ENCODE measurements at regions not wholly inside any gene's neighbourhood (a gene's known extent, or its start where the extent isn't known, plus 50 kb on each side); places are given as distances from the start of the nearest gene placed in this dataset.

DNA sequence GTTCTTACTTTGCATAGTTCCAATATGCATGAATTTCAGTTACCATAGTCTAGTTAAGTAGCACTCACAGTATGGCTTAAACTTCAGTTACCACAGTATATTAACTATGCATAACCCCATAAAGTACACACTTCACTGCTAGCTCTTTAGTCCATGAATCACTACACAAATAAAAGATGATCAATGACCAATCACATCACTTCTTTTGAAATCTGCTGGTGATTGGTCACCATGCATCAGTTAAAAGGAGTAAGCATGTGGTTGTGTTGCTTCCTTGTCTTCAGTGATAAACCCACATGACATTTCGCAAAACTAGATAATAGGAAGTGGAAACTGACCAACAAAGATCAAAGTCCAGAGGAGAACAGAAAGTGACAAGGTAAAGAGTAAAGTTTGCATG is 79.0 kb downstream of the TAF11L14 start:
- DNase-seq (ENCODE audit: low read depth): no peak
- TF ChIP-seq CTCF (conservative IDR thresholded peaks at IDR 0.05; ENCODE audit: low read depth, low read length): no peak
- no peak overlapping the region for H3K4me3 ChIP-seq (ENCODE audit: low read depth, low read length)

DNA sequence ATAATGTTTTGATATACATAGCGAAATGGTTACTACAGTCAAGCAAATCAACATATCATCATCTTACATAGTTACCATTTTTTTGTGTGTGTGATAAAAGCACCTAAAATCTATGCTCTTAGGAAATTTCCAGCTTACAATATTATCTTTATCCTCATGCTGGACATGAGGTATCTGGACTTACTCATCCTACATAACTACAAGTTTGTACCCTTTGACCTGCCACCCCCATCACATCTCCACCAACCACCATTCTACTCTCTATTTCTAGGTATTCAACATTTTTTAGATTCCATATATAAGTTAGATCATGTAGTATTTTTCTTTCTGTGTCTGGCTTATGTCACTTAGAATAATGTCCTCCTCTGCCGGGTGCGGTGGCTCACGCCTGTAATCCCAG is 79.9 kb downstream of the TAF11L14 start:
- no peak for TF ChIP-seq CTCF (conservative IDR thresholded peaks at IDR 0.05; ENCODE audit: low read depth, low read length)
- DNase-seq (ENCODE audit: low read depth): no peak
- no peak overlapping the region for H3K4me3 ChIP-seq (ENCODE audit: low read depth, low read length)

DNA sequence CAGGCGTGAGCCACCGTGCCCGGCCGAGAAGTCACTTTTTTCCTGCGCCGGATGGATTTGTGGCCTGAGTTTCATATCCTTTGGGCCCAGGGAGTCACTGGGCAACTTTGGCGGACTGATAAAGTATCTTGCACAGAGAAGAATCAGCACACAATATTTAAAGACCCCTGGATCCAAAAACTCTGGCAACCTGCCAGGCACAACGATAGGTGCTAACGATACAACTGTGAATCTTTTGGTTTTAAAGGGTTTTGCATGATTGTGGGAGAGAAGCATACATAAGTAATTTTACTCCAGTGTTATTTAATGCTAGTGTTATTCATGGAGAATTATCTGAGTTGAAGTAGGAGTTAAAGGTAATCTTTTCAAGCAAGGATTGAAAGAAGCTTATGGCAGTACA is 85.3 kb downstream of the TAF11L14 start:
- no peak for TF ChIP-seq CTCF (conservative IDR thresholded peaks at IDR 0.05; ENCODE audit: low read depth, low read length)
- DNase-seq (ENCODE audit: low read depth): no peak
- H3K4me3 ChIP-seq (ENCODE audit: low read depth, low read length): no peak overlapping the region

GRCh38 chr5:17720071-17720470 is 85.8 kb downstream of the TAF11L14 start:
- no peak overlapping the region for H3K4me3 ChIP-seq (ENCODE audit: low read depth, low read length)
- no peak for TF ChIP-seq CTCF (conservative IDR thresholded peaks at IDR 0.05; ENCODE audit: low read depth, low read length)

DNA sequence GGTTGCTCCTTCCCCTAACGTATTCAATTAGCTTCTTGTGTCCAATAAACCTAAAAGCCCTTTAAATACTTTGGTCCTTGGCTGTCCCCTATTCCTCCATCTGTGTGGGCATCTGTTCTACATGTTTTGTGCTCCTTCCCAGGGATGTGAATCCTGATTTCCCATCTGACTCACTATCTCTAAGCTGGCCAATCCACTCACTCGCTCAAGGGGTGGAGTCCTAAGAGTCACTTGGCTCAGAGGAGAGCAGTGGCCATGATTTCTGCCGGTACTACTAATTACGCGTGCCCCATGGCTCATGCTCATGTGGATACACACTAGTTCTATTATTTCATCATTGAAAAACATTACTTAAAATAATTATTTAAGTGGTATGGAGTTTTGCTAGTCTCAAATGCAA is 89.6 kb downstream of the TAF11L14 start:
- no peak for TF ChIP-seq CTCF (conservative IDR thresholded peaks at IDR 0.05; ENCODE audit: low read depth, low read length)
- DNase-seq (ENCODE audit: low read depth): no peak
- H3K4me3 ChIP-seq (ENCODE audit: low read depth, low read length): no peak overlapping the region

More at GRCh38 chr5:17720071-17720470, 85.8 kb downstream of the TAF11L14 start:
- no peak for DNase-seq (ENCODE audit: low read depth)

DNA sequence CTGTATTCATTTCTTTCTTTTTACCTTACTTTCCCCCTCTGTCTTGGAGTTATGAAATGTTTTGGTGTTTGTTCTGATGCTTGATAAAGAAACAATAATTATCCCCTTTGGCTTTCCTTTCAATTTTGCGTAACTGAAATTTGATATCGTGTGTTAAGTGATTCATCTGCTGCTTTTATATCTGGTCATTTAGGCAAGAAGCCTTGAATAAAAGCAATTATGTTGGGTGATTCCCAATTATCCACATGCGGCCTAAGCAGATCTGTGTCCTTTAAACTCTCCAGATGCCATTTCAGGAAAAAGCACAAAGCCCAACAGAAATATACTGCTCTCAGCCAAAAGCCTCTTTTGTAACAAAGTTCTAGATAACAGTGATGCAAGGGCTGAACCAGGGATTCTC is 92.8 kb downstream of the TAF11L14 start:
- no peak for TF ChIP-seq CTCF (conservative IDR thresholded peaks at IDR 0.05; ENCODE audit: low read depth, low read length)
- no peak overlapping the region for H3K4me3 ChIP-seq (ENCODE audit: low read depth, low read length)
- no peak for DNase-seq (ENCODE audit: low read depth)

GRCh38 chr5:17730421-17730820 is 96.2 kb downstream of the TAF11L14 start:
- DNase-seq (ENCODE audit: low read depth): no peak
- no peak for TF ChIP-seq CTCF (conservative IDR thresholded peaks at IDR 0.05; ENCODE audit: low read depth, low read length)
- H3K4me3 ChIP-seq (ENCODE audit: low read depth, low read length): no peak overlapping the region

Data from epithelial cell of proximal tubule (primary cell).